GM18861 (cell line): ENCODE measurements at regions not wholly inside any gene's neighbourhood (a gene's known extent, or its start where the extent isn't known, plus 50 kb on each side); places are given as distances from the start of the nearest gene placed in this dataset.
"Not testable (repeated sequence)": the region's sequence is repeated elsewhere in the genome, so short reads cannot be mapped to it uniquely, and the experiment has no call there.

Experiments used
- ATAC-seq: cut with Tn5 transposase; IDR thresholded peaks from one replicate; pipeline ENCODE4 v1.9.1; 2021; ENCODE audit not compliant: unreplicated experiment

DNA sequence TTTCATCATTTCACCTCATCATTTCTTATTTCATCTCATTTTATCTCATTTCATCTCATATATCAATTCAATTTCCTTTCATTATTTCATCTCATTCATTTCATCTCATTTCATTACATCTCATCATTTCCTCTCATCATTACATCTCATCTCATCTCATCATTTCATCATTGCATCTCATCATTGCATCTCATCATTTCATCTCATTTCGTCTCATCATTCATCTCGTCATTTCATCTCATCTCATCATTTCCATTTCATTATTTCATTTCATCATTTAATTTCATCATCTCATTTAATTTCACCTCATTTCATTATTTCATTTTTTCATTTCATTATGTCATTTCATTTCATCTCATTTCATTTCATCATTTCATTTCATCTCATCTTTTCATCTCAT is 168.5 kb upstream of the FAM72C start:
- not testable (repeated sequence) for ATAC-seq

DNA sequence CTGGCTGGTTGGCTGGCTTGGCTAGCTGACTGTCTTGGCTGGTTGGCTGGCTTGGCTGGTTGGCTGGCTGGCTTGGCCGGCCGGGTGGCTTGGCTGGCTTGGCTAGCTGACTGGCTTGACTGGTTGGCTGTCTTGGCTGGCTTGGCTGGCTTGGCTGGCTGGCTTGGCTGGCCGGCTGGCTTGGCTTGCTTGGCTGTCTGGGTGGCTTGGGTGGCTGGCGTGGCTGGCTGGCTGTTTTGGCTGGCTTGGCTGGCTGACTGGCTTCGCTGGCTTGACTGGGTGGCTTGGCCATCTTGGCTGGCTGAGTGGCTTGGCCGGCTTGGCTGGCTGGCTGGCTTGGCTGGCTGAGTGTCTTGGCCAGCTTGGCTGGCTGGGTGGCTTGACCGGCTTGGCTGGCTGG is 133.2 kb upstream of the FAM72C start:
- not testable (repeated sequence) for ATAC-seq

DNA sequence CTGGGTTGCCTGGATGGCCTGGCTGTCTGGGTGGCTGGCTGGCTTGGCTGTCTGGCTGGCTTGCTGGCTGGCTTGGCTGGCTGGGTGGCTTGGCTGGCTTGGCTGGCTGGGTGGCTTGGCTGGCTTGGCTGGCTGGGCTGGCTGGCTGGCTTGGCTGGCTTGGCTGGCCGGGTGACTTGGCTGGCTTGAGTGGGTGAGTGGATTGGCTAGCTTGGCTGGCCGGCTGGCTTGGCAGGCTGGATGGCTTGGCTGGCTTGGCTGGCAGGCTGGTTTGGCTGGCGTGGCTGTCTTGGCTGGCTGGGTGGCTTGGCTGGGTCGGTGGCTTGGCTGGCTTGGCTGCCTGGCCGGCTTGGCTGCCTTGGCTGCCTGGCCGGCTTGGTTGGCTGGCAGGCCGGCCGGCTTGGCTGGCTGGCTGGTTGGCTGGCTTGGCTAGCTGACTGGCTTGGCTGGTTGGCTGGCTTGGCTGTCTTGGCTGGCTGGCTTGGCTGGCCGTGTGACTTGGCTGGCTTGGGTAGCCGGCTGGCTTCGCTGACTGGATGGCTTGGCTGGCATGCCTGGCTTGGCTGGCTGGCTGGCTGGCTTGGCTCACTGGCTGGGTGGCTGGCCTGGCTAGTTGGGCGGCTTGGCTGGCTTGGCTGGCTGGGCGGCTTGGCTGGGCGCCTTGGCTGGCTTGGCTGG is 132.4 kb upstream of the FAM72C start:
- ATAC-seq: not testable (repeated sequence)

DNA sequence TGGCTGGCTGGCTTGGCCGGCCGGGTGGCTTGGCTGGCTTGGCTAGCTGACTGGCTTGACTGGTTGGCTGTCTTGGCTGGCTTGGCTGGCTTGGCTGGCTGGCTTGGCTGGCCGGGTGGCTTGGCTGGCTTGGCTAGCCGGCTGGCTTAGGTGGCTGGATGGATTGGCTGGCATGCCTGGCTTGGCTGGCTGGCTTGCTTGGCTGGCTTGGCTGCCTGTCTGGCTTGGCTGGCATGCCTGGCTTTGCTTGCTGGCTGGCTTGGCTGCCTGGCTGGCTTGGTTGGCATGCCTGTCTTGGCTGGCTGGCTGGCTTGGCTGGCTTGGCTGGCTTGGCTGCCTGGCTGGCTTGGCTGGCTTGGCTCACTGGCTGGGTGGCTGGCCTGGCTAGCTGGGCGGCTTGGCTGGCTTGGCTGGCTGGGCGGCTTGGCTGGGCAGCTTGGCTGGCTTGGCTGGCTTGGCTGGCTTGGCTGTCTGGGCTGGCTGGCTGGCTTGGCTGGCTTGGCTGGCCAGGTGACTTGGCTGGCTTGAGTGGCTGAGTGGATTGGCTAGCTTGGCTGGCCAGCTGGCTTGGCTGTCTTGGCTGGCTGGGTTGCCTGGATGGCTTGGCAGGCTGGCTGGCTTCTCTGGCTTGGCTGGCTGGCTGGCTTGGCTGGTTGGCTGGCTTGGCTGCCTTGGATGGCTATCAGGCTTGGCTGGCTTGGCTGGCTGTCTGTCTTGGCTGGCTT is 131.5 kb upstream of the FAM72C start:
- ATAC-seq: not testable (repeated sequence)

DNA sequence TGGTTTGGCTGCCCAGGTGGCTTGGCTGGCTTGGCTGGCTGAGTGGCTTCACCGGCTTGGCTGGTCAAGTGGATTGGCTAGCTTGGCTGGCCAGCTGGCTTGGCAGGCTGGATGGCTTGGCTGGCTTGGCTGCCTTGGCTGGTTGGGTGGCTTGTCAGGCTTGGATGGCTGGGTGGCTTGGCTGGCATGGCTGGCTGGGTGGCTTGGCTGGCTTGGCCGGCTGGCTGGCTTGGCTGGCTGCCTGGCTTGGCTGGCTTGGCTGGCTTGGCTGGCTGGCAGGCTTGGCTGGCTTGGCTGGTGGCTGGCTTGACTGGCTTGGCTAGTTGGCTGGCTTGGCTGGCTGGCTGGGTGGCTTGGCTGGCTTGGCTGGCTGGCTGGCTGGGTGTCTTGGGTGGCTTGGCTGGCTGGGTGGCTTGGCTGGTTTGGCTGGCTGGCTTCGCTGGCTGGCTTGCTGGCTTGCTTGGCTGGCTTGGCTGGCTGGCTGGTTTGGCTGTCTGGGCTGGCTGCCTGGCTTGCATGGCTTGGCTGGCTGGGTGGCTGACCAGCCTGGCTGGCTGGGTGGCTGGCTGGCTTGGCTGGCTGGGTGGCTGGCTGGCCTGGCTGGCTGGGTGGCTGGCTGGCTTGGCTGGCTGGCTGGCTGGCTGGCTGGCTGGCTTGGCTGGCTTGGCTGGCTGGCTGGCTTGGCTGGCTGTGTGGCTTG is 130.4 kb upstream of the FAM72C start:
- ATAC-seq: not testable (repeated sequence)

DNA sequence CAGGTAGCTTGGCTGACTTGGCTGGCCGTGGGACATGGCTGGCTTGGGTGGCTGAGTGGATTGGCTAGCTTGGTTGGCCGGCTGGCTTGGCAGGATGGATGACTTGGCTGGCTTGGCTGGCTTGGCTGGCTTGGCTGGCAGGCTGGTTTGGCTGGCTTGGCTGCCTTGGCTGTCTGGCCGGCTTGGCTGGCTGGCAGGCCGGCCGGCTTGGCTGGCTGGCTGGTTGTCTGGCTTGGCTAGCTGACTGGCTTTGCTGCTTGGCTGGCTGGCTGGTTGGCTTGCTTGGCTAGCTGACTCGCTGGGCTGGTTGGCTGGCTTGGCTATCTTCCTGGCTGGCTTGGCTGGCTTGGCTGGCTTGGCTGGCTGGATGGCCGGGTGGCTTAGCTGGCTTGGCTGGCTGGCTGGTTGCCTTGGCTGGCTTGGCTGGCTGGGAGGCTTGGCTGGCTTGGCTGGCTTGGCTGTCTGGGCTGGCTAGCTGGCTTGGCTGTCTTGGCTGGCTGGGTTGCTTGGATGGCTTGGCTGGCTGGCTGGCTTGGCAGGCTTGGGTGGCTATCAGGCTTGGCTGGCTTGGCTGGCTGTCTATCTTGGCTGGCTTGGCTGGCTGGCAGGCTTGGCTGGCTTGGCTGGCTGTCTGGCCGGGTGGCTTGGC is 129.7 kb upstream of the FAM72C start:
- ATAC-seq: no peak

DNA sequence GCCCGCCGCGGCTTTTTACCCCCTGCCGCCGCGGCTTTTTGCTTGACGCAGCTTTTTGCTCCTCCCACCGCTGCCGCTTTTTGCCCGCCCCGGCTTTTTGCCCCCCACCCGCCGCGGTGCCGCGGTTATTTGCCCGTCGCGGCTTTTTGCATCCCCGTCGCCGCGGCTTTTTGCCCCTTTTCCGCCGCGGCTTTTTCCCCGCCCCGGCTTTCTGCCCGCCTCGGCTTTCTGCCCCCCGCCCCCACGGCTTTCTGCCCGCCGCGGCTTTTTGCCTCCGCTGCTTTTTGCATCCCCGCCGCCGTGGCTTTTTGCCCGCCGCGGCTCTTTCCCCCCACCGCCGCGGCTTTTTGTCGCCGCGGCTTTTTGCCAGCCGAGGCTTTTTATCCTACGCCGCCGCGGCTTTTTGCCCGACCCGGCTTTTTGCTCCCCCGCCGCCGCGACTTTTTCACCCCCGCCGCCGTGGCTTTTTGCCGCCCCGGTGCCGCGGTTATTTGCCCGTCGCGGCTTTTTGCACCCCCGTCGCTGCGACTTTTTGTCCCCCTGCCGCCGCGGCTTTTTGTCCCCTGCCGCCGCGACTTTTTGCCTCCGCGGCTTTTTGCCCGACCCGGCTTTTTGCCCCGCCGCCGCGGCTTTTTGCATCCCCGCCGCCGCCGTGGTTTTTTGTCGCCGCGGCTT is 105.5 kb upstream of the FAM72C start:
- not testable (repeated sequence) for ATAC-seq

DNA sequence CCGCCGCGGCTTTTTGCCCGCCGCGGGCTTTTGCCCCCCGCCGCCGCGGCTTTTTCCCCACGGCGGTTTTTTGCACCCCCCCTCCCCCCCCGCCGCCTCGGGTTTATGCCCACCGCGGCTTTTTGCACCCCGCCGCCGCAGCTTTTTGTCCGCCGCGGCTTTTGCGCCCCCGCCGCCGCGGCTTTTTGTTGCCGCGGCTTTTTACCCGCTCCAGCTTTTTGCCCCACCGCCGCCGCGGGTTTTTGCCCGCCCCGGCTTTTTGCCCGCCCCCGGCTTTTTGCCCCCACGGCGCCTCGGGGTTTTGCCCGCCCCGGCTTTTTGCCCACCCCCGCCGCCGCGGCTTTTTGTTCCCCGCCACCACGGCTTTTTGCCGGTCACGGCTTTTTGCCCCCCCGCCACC is 104.9 kb upstream of the FAM72C start:
- not testable (repeated sequence) for ATAC-seq

DNA sequence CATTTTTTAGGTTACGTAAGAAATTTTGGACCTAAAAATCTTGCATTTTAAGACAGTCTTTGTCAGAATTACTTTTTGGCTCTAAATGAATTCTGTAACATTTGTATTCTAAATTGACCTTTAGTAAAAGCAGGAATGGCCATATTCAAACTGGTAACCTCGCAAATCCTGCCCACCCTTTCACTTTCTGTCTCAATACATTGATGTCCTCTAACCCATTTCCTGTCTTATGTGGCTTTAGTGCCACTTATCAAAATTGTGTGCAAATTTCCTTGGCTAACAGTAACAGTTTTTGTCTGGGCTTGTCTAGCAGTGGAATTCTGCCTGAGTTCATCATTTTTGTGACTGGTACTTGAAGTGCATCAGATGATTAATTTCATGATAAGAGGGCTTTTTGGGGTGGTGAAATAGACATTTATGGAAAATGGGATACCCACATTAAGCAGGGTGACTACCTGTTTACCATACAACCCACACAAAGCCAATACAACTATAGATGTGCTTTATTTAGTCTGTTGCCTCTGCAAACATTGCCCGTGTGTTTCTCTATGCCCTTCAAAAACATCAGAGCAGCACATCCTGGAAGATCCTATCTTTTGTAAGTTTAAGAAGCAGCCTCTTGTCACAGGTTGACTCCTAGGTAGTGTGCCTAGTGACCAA is 98.7 kb upstream of the FAM72C start:
- not testable (repeated sequence) for ATAC-seq

DNA sequence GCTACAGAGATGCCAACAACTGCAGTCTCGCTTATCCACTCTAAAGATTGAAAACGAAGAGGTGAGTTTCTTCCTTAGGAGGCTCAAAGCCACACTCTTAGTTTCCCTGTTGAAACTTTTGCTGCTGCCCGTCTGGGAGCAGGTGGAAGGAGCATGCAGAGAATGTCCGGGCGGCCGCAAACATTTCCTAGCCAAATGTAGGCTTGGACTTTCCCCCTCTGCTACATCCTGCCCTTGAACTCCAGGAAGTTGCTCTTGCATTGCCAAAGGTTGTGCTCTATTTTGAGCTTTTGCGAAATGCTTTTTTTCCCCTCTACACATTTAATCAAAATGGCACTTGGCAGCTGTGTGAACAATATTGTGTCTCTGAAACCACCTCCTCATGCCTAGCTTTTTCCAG is 95.3 kb upstream of the FAM72C start:
- ATAC-seq: not testable (repeated sequence)

DNA sequence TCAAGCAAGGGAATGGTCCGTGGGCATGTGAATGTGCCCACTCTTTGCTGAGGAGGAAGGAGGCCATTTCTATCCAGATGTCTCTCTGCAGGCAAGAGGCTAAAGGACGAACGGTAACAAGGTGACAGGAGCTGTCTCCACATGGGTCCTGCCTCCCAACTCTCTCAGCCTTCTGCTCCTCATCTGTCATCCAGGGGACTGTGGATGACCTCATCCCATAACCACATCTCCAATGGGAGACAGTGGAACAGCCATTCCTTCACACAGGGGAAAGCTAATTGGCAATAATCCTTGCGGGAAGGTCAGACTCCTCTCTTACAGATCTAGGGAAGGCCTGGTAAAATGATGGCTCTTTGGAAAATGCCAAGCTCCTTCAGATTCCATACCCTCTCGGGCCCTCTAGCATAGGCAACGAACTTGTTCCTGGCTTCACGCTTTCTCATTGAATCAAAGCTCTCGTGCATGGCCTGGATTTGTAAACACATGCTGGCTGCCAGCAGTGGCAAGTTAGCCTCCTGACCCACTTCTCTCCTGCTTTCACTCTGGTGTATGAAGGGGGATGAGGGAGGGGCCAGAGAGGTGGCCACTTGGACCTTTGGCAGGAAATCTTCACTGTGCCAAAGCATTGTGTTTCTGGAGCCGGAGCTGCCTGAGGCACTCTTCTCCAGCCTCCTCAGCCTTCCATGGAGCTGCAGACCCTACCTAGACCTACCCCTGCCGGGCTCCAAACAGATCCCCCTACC is 94.5 kb upstream of the FAM72C start:
- not testable (repeated sequence) for ATAC-seq

DNA sequence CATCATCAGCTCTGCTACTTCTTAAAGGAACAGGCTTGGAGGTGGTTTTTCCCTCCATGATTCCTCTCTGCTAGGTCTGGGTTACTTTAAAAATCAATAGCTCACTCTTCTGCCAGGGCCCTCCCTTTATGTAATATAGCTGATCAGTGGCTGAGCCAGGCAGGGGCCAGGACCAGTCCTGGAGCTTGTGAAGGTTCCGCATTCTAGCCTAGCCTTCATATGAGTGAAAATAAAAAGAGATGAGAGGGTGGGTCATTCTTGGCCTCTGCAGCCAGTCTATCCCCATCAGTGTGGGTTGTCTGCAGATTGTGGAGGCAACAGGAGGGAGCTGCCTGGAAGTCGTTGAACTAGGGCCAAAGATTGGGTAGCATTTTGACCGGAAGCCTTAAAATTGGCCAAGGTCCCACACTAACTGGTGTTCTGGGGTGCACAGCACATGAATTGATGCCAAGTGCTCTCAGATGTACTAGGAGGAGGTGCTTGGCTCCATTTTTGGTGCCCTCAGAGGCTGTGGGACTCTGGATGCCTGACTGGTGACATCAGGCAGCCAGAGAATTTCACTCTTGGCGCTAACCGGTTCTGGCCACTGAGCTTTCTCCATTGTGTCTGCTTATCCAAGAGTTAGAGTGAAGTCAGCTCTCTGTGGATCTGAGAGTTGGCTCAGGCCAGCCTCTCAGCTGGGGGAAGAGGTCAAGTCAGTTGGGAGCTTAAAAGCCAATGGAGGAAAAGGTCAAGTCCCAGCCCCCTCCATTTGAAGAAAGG is 93.7 kb upstream of the FAM72C start:
- ATAC-seq: not testable (repeated sequence)

DNA sequence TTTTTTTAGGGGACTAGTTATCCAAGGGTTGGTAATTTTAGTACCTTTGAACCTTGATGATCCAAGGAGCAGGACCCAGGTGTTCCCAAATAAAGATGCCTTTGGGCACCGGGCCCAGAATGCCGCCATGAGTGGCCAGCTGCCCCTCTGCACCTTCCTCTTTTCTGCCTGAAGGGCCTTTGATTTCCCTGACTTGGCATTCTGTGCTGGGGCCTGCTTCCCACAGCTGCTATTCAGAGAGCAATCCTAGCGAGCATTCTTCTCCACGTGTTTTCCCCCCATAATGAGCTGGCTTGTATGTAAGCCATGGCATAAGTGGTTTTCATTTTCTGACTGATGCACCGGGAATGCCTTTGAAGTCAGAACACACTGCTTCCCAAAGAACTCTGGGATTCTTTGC is 77.6 kb upstream of the FAM72C start:
- ATAC-seq: not testable (repeated sequence)

DNA sequence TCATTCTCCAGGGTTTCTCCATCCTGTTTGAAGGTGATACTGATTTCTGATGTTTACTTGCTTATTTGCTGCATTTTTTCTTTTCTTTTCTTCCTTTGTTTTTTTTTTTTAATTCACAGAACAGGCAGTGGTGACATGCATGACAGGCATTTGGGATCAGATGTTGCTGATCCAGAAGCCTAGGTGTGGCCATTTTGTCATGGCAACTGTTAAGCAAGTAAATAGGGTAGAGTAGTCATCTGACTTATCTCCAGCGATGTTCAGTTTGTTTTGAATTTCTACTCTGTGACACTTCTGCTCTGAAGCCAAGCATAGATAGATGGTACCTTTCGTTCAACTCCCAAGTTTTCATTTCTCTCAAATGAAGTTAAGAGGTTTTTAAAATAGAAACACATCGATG is 74.9 kb upstream of the FAM72C start:
- not testable (repeated sequence) for ATAC-seq

DNA sequence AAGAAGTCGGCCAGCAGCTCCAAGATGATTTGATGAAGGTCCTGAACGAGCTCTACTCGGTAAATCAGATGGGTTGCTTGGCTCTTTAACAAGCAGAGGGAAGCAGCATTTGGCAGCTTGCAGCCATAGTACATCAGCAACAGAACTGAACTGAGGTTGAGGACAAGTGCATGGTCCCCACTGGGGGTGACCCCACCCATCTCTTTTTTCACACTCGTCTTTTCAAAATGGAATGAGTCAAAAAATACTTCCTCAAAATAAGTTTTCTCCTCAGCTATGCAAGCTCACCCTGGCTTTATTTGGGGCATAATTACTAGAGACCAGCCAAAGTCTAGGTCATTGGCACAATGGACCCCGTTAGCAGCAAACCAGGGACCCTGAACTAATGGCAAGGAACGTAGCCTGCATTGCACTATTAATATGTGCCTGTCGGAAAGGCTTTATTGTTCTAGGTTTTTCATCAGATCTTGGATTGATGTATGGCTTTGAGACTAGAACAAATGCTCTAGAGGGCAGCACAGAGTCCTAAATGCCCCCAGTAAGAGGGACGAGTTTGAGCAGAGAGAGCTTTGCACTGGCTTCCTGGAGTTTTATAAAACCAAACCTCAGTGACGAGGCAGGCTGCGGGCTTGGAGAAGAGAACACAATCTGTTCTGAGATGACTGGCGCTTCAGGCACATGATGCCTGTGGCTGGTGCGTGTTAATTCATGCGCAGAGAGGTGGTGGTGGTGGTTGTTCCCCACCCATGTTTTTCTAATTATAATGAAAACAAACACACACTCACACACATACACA is 74.2 kb upstream of the FAM72C start:
- peak; percentile 64 for ATAC-seq

DNA sequence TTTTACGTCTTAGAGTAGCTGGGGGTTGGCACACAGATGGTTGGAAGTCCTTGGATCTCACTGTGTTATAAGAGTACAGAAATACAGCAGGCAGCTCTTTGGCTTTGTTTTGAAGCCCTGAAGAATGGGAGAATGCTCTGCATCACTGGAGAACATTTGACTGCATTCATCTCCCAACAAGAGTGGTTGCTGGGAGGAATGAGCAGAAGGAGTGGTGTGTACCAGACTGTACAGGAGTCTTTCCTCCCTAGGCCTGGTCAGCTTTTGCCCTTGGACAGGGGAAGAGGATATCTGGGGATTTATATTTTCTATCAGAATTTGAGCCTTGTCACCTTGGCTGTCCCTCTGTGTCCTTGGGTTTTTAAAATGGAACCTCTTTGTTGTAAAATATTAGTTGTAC is 70.5 kb upstream of the FAM72C start:
- not testable (repeated sequence) for ATAC-seq

DNA sequence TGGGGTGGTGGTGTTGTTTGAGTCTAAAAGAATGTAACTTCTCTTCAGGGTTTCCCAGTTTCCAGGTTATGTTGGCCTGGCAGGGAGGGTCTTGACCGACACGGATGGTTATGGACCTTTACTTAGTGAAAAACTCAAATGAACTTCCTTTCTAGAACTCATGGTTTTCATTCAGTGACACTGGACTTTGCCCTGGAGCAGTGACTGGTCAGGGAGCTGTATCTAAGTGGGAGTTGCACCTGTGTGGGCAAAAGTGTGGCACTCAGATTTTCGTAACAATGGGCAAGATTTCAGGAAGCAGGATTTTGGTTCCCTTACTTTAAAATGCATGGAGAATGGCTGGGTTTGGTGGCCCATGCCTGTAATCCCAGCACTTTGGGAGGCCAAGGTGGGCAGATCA is 68.5 kb upstream of the FAM72C start:
- not testable (repeated sequence) for ATAC-seq

DNA sequence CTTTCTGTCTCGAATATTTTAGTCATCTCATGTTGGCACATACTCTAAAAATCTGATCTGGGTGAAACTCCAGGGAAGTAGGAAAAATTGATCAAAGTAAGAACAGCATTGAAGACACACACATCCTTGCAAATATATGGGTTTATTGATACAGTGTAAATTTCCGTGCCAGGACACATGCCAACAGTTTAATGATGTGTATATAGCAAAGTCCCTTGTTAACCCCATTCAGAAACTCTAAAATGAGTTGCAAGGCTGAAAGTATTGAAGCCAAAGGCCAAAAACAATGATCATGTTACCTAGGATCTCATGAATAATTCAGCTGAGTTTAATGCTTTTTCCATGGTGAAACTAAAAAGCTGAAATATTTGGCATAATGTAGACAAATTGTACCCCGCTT is 62.3 kb upstream of the FAM72C start:
- ATAC-seq: not testable (repeated sequence)
